ENCODE measurements at regions not wholly inside any gene's neighbourhood (a gene's known extent, or its start where the extent isn't known, plus 50 kb on each side); places are given as distances from the start of the nearest gene placed in this dataset.
A peak's percentile ranks its signal among the peaks of the same experiment; 100 is the strongest.

- H3K4me1 ChIP-seq (ENCODE audit: control insufficient read depth in 5 of 5, insufficient read depth in 5 of 5, low read length in 5 of 5) = no peaks in the 10 kb centered on the region
- DNase-seq = peak in 2 of 3 donors; percentile 80 to 91
These were observed 732.3 kb downstream of the NCAM2 start for GRCh38 chr21:21730512-21730911.

GRCh38 chr21:21731626-21732025 lies 733.4 kb downstream of the NCAM2 start:
- no peaks in the 10 kb centered on the region for H3K36me3 ChIP-seq (ENCODE audit: control insufficient read depth in 4 of 4, insufficient read depth in 4 of 4, low read length in 4 of 4)
- no peak overlapping the region for H3K27ac ChIP-seq (ENCODE audit: low read depth in 1 of 2, low read length in 1 of 2)
- ATAC-seq (ENCODE audit: insufficient read depth, low FRiP score) (no peak), DNase-seq (no peak)
- H3K9ac ChIP-seq (ENCODE audit: insufficient read depth in 1 of 2, low read length in 2 of 2) = no peak overlapping the region
- no peak overlapping the region for H3K4me3 ChIP-seq
- H3K9me3 ChIP-seq (ENCODE audit: control insufficient read depth in 4 of 4, insufficient read depth in 3 of 4, low read length in 3 of 4) = no peaks in the 10 kb centered on the region
- WGBS, 2 donors = 92% methylated on average over 6 of the region's 6 CpGs
- no peak for TF ChIP-seq CTCF (IDR thresholded peaks at IDR 0.05; ENCODE audit: control extremely low read depth, extremely low read depth)
- H3K27me3 ChIP-seq (ENCODE audit: control insufficient read depth in 3 of 3, insufficient read depth in 3 of 3, low read length in 2 of 3) = no peaks in the 10 kb centered on the region
- no peaks in the 10 kb centered on the region for H3K4me1 ChIP-seq (ENCODE audit: control insufficient read depth in 5 of 5, insufficient read depth in 5 of 5, low read length in 5 of 5)

More at GRCh38 chr21:21730512-21730911, 732.3 kb downstream of the NCAM2 start:
- TF ChIP-seq CTCF (IDR thresholded peaks at IDR 0.05; ENCODE audit: control extremely low read depth, extremely low read depth) = no peak
- no peaks in the 10 kb centered on the region for H3K9me3 ChIP-seq (ENCODE audit: control insufficient read depth in 4 of 4, insufficient read depth in 3 of 4, low read length in 3 of 4)
- H3K4me3 ChIP-seq = no peak overlapping the region
- no peak overlapping the region for H3K27ac ChIP-seq (ENCODE audit: low read depth in 1 of 2, low read length in 1 of 2)
- no peak overlapping the region for H3K9ac ChIP-seq (ENCODE audit: insufficient read depth in 1 of 2, low read length in 2 of 2)
- no peaks in the 10 kb centered on the region for H3K27me3 ChIP-seq (ENCODE audit: control insufficient read depth in 3 of 3, insufficient read depth in 3 of 3, low read length in 2 of 3)
- WGBS, 2 donors = 61 to 76% methylated on average over 5 of the region's 5 CpGs
- no peak for ATAC-seq (ENCODE audit: insufficient read depth, low FRiP score)
- no peaks in the 10 kb centered on the region for H3K36me3 ChIP-seq (ENCODE audit: control insufficient read depth in 4 of 4, insufficient read depth in 4 of 4, low read length in 4 of 4)

GRCh38 chr21:21734088-21734487 lies 735.9 kb downstream of the NCAM2 start:
- H3K4me3 ChIP-seq = no peak overlapping the region
- ATAC-seq (ENCODE audit: insufficient read depth, low FRiP score) (no peak), DNase-seq (no peak)
- TF ChIP-seq CTCF (IDR thresholded peaks at IDR 0.05; ENCODE audit: control extremely low read depth, extremely low read depth) = no peak
- H3K27me3 ChIP-seq (ENCODE audit: control insufficient read depth in 3 of 3, insufficient read depth in 3 of 3, low read length in 2 of 3) = no peaks in the 10 kb centered on the region
- no peaks in the 10 kb centered on the region for H3K9me3 ChIP-seq (ENCODE audit: control insufficient read depth in 4 of 4, insufficient read depth in 3 of 4, low read length in 3 of 4)
- H3K27ac ChIP-seq (ENCODE audit: low read depth in 1 of 2, low read length in 1 of 2) = no peak overlapping the region
- no peak overlapping the region for H3K9ac ChIP-seq (ENCODE audit: insufficient read depth in 1 of 2, low read length in 2 of 2)
- H3K36me3 ChIP-seq (ENCODE audit: control insufficient read depth in 4 of 4, insufficient read depth in 4 of 4, low read length in 4 of 4) = no peaks in the 10 kb centered on the region
- no peaks in the 10 kb centered on the region for H3K4me1 ChIP-seq (ENCODE audit: control insufficient read depth in 5 of 5, insufficient read depth in 5 of 5, low read length in 5 of 5)
- WGBS, 2 donors = 83 to 94% methylated on average over 1 of the region's 1 CpG

GRCh38 chr21:21737186-21737585 lies 739.0 kb downstream of the NCAM2 start:
- Histone ChIP-seq H3K4me1 (ENCODE audit: control insufficient read depth in 5 of 5, insufficient read depth in 5 of 5, low read length in 5 of 5) (no peaks in the 10 kb centered on the region), H3K4me3 (no peak overlapping the region), H3K27ac (ENCODE audit: low read depth in 1 of 2, low read length in 1 of 2) (no peak overlapping the region), H3K27me3 (ENCODE audit: control insufficient read depth in 3 of 3, insufficient read depth in 3 of 3, low read length in 2 of 3) (no peaks in the 10 kb centered on the region), H3K9me3 (ENCODE audit: control insufficient read depth in 4 of 4, insufficient read depth in 3 of 4, low read length in 3 of 4) (no peaks in the 10 kb centered on the region), H3K36me3 (ENCODE audit: control insufficient read depth in 4 of 4, insufficient read depth in 4 of 4, low read length in 4 of 4) (no peaks in the 10 kb centered on the region), H3K9ac (ENCODE audit: insufficient read depth in 1 of 2, low read length in 2 of 2) (no peak overlapping the region)
- ATAC-seq (ENCODE audit: insufficient read depth, low FRiP score) (no peak), DNase-seq (no peak)
- no peak for TF ChIP-seq CTCF (IDR thresholded peaks at IDR 0.05; ENCODE audit: control extremely low read depth, extremely low read depth)
- WGBS, 2 donors = 78 to 84% methylated on average over 7 of the region's 7 CpGs

Measured in lung (tissue), 11 donors.